Natural killer cell (primary cell): ENCODE measurements at regions not wholly inside any gene's neighbourhood (a gene's known extent, or its start where the extent isn't known, plus 50 kb on each side); places are given as distances from the start of the nearest gene placed in this dataset.

ENCODE experiments used
- ATAC-seq, 3 donors: fragments of 150-1000 bp in 2 of 3; fragments of 200-7000 bp in 1 of 3; cut with Tn5 transposase; 1 replicate in 1 of 3; 2 replicates in 2 of 3; pipeline ENCODE4 v1.10.0; 2021; ENCODE audit warnings: mild to moderate bottlenecking in 2 of 3, moderate library complexity in 2 of 3
- DNase-seq, 2 donors: peaks; one replicate each; pipeline versions ENCODE4 v3.0.0 to v3.0.0-alpha.2; 2013 to 2021; ENCODE audit warnings: mixed read lengths in 1 of 2
- H3K27ac ChIP-seq: one replicate; pipeline ENCODE4 v1.5.1; 2013; ENCODE audit warnings: mild to moderate bottlenecking, low read length
- H3K27me3 ChIP-seq: one replicate; pipeline ENCODE4 v1.6.1; 2013; ENCODE audit warnings: low read length; ENCODE audit not compliant: control insufficient read depth, insufficient read depth
- H3K36me3 ChIP-seq: one replicate; pipeline ENCODE4 v1.6.1; 2013; ENCODE audit warnings: low read length; ENCODE audit not compliant: control insufficient read depth, insufficient read depth
- H3K4me1 ChIP-seq: one replicate; pipeline ENCODE4 v1.6.1; 2013; ENCODE audit warnings: low read length; ENCODE audit not compliant: control insufficient read depth, insufficient read depth
- H3K4me3 ChIP-seq: one replicate; pipeline ENCODE4 v1.5.1; 2013; ENCODE audit warnings: low read length
- H3K9me3 ChIP-seq: one replicate; pipeline ENCODE4 v1.6.1; 2013; ENCODE audit warnings: low read length; ENCODE audit not compliant: control insufficient read depth, insufficient read depth
- H3K27ac Mint-ChIP-seq, 2 donors: one replicate each; pipeline ENCODE4 v1.8.0; 2022; ENCODE audit warnings: mild to moderate bottlenecking in 2 of 2, mixed read lengths in 2 of 2, moderate library complexity in 1 of 2
- H3K27me3 Mint-ChIP-seq, 2 donors: one replicate each; pipeline ENCODE4 v1.8.0; 2022; ENCODE audit warnings: low read depth in 2 of 2, mixed read lengths in 2 of 2
- H3K36me3 Mint-ChIP-seq: one replicate; pipeline ENCODE4 v1.8.0; 2022; ENCODE audit warnings: mixed read lengths
- H3K4me1 Mint-ChIP-seq, 2 donors: one replicate each; pipeline ENCODE4 v1.8.0; 2022; ENCODE audit warnings: mixed read lengths in 2 of 2
- H3K4me3 Mint-ChIP-seq: one replicate; pipeline ENCODE4 v1.8.0; 2022; ENCODE audit warnings: mild to moderate bottlenecking, moderate library complexity, mixed read lengths
- H3K9me3 Mint-ChIP-seq, 2 donors: one replicate each; pipeline ENCODE4 v1.8.0; 2022; ENCODE audit warnings: mixed read lengths in 2 of 2
- CTCF ChIP-seq: fragments of 200-600 bp; IDR thresholded peaks from one replicate; pipeline ENCODE4 v1.8.0; 2022; ENCODE audit warnings: antibody characterized with exemption
- WGBS: methylation state at CpG from one replicate; pipeline ENCODE4 v1.1.7; 2013; ENCODE audit warnings: missing lambda C conversion rate; ENCODE audit not compliant: insufficient coverage; 5-methylcytosine and 5-hydroxymethylcytosine counted together
- intact Hi-C: fragments of 100-400 bp; cut with micrococcal nuclease; formaldehyde crosslinking; loops from one replicate; pipeline ENCODE4 v1.14.2; 2022

DNA sequence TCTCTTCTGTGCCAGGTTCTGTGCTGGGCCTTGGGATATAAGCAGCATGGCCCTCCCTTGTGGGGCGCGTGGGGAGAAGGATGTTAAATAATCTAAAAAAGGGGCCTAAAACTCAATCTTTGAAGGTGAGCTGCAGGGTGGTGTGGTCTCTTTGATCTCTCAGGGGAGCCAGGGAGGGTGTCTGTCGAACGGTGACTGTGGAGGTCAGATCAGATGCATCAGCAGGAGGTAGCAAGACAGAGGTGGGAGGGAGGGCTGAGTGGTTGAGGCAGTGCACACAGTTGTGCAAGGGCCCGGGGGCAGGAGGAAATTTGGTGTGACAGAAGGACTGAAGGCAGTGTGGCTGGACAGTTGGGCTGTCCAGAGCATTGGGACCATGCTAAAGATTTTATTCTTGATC is 287.3 kb downstream of the BMP7 start:
- peaks cover 2% of the 10 kb centered on the region for H3K36me3 Mint-ChIP-seq
- no peaks in the 10 kb centered on the region for H3K4me1 ChIP-seq
- H3K36me3 ChIP-seq: no peaks in the 10 kb centered on the region
- H3K27ac Mint-ChIP-seq: no peak overlapping the region
- H3K27ac ChIP-seq: no peak overlapping the region
- no peak for TF ChIP-seq CTCF
- no peak for DNase-seq
- no peaks in the 10 kb centered on the region for H3K4me1 Mint-ChIP-seq
- no peaks in the 10 kb centered on the region for H3K27me3 ChIP-seq
- intact Hi-C loops: no loop called here
- WGBS: 67% methylated on average over 5 of the region's 5 CpGs
- no peak overlapping the region for H3K4me3 Mint-ChIP-seq
- no peaks in the 10 kb centered on the region for H3K9me3 ChIP-seq
- ATAC-seq: no peak
- peaks cover 28 to 39% of the 10 kb centered on the region in 2 donors for H3K27me3 Mint-ChIP-seq
- H3K4me3 ChIP-seq: no peak overlapping the region
- H3K9me3 Mint-ChIP-seq: no peaks in the 10 kb centered on the region

DNA sequence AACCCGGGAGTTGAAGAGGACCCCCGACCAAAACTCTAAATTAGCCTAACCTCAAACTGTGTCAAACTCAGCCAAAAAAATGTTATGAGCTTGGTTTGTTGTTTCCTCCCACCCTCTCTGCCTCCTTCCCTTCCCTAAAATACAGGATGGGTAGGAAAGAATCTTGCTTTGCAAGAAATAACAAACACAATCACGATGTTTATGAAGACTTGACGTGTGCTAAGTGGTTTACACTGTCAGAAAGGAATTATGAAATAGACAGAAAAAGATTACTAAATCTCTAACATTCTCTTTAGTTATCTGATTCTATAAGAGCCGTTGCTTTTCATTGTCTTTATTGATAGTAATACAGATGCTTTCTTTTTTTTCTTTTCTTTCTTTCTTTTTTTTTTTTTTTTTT is 285.1 kb downstream of the BMP7 start:
- Histone ChIP-seq H3K9me3 (no peaks in the 10 kb centered on the region), H3K27me3 (no peaks in the 10 kb centered on the region), H3K27ac (no peak overlapping the region), H3K4me3 (no peak overlapping the region), H3K36me3 (no peaks in the 10 kb centered on the region), H3K4me1 (no peaks in the 10 kb centered on the region)
- WGBS: 42% methylated on average over 2 of the region's 5 CpGs
- DNase-seq: no peak
- H3K4me1 Mint-ChIP-seq: no peaks in the 10 kb centered on the region
- no peak for TF ChIP-seq CTCF
- H3K9me3 Mint-ChIP-seq: no peaks in the 10 kb centered on the region
- no peak overlapping the region for H3K27ac Mint-ChIP-seq
- H3K4me3 Mint-ChIP-seq: no peak overlapping the region
- intact Hi-C loops: no loop called here
- H3K27me3 Mint-ChIP-seq: peaks cover 19 to 40% of the 10 kb centered on the region in 2 donors
- H3K36me3 Mint-ChIP-seq: peaks cover 11% of the 10 kb centered on the region
- no peak for ATAC-seq

GRCh38 chr20:56983813-56984212 is 282.6 kb downstream of the BMP7 start:
- H3K27ac ChIP-seq: no peak overlapping the region
- H3K9me3 ChIP-seq: no peaks in the 10 kb centered on the region
- H3K4me3 ChIP-seq: no peak overlapping the region
- H3K27me3 Mint-ChIP-seq: peaks cover 7 to 33% of the 10 kb centered on the region in 2 donors
- H3K36me3 Mint-ChIP-seq: peaks cover 11% of the 10 kb centered on the region
- no peaks in the 10 kb centered on the region for H3K4me1 ChIP-seq
- DNase-seq (no peak), ATAC-seq (no peak)
- no peaks in the 10 kb centered on the region for H3K4me1 Mint-ChIP-seq
- TF ChIP-seq CTCF: no peak
- no peak overlapping the region for H3K4me3 Mint-ChIP-seq
- intact Hi-C loops: no loop called here
- no peaks in the 10 kb centered on the region for H3K27me3 ChIP-seq
- H3K9me3 Mint-ChIP-seq: no peaks in the 10 kb centered on the region
- no peak overlapping the region for H3K27ac Mint-ChIP-seq
- no peaks in the 10 kb centered on the region for H3K36me3 ChIP-seq

- Mint-ChIP-seq H3K27me3 (peaks cover 2 to 30% of the 10 kb centered on the region in 2 donors), H3K27ac (no peak overlapping the region), H3K4me3 (no peak overlapping the region), H3K4me1 (no peaks in the 10 kb centered on the region), H3K36me3 (peaks cover 11% of the 10 kb centered on the region), H3K9me3 (no peaks in the 10 kb centered on the region)
- Histone ChIP-seq H3K27me3 (no peaks in the 10 kb centered on the region), H3K9me3 (no peaks in the 10 kb centered on the region), H3K4me3 (no peak overlapping the region), H3K4me1 (no peaks in the 10 kb centered on the region), H3K36me3 (no peaks in the 10 kb centered on the region), H3K27ac (no peak overlapping the region)
- intact Hi-C loops: no loop called here
- TF ChIP-seq CTCF: no peak
- DNase-seq (no peak), ATAC-seq (no peak)
- WGBS: 73% methylated on average over 1 of the region's 2 CpGs
Measured at GRCh38 chr20:56985066-56985685, 281.3 kb downstream of the BMP7 start.
